Central memory CD8-positive, alpha-beta T cell (primary cell): ENCODE measurements at regions not wholly inside any gene's neighbourhood (a gene's known extent, or its start where the extent isn't known, plus 50 kb on each side); places are given as distances from the start of the nearest gene placed in this dataset.

ENCODE experiments used
- ATAC-seq: fragments of 150-1000 bp; cut with Tn5 transposase; replicated peaks from 2 replicates; pipeline ENCODE4 v1.10.0; 2022; ENCODE audit warnings: mild to moderate bottlenecking, moderate FRiP score, moderate number of reproducible peaks; ENCODE audit not compliant: poor library complexity, severe bottlenecking; ENCODE audit errors: extremely low read depth
- DNase-seq, 2 donors: peaks; one replicate each; pipeline ENCODE4 v3.0.0; 2021; ENCODE audit warnings: low spot score in 2 of 2
- H3K27ac Mint-ChIP-seq: one replicate; pipeline ENCODE4 v1.8.0; 2022; ENCODE audit warnings: low read depth, mild to moderate bottlenecking, moderate library complexity, mixed read lengths
- H3K27me3 Mint-ChIP-seq: one replicate; pipeline ENCODE4 v1.8.0; 2022; ENCODE audit warnings: mixed read lengths
- H3K36me3 Mint-ChIP-seq: one replicate; pipeline ENCODE4 v1.8.0; 2022; ENCODE audit warnings: mild to moderate bottlenecking, moderate library complexity, mixed read lengths; ENCODE audit not compliant: insufficient read depth
- H3K4me1 Mint-ChIP-seq: one replicate; pipeline ENCODE4 v1.8.0; 2022; ENCODE audit warnings: mixed read lengths
- H3K4me3 Mint-ChIP-seq: one replicate; pipeline ENCODE4 v1.8.0; 2022; ENCODE audit warnings: mild to moderate bottlenecking, moderate library complexity, mixed read lengths
- H3K9me3 Mint-ChIP-seq: one replicate; pipeline ENCODE4 v1.8.0; 2022; ENCODE audit warnings: mixed read lengths

DNA sequence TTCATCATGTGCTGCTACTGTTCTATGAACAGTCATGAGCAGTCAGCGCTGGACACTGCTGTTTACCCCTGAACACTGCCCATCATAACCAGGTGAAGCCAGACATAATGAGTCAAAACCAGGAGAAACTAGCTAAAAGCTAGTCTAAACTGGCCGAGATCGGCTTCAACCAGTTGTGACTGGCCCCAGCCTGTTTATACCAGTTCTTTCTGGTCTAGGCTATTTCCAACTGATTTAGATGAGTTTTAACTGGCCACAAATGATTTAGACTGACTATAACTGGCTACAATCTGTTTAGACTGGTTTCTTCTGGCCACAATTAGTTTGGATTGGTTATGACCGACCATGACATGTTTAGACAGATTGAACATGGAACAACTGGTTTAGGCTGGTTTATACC is 348.3 kb upstream of the CAMK1G start:
- Mint-ChIP-seq H3K27me3 (peaks cover 9% of the 10 kb centered on the region), H3K9me3 (peaks cover 10% of the 10 kb centered on the region), H3K4me1 (no peaks in the 10 kb centered on the region), H3K36me3 (no peaks in the 10 kb centered on the region), H3K4me3 (no peak overlapping the region), H3K27ac (no peak overlapping the region)
- DNase-seq (no peak), ATAC-seq (no peak)

GRCh38 chr1:209238356-209238755 is 345.2 kb upstream of the CAMK1G start:
- Mint-ChIP-seq H3K9me3 (peaks cover 6% of the 10 kb centered on the region), H3K36me3 (no peaks in the 10 kb centered on the region), H3K27ac (no peak overlapping the region), H3K4me3 (no peak overlapping the region), H3K27me3 (peaks cover 19% of the 10 kb centered on the region), H3K4me1 (no peaks in the 10 kb centered on the region)
- ATAC-seq (no peak), DNase-seq (no peak)

DNA sequence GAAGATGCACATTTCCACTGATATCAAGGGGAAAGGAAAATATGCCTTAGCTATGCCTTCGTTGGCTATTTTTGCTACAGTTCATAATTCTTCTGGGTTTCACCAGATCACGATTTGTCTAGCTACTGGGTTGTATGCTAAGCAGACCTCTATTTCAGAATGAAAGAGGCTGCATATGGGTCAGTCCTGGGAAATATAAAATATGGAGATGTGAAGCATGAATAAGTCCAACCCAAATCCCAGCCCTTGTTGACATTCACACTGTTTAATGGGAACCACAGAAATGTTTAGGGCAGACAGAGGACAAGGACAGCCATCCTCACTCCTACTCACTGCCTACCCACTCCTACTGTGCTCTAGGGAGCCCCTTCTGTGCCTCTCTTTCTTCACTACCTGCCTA is 343.2 kb upstream of the CAMK1G start:
- peaks cover 6% of the 10 kb centered on the region for H3K9me3 Mint-ChIP-seq
- H3K4me3 Mint-ChIP-seq = no peak overlapping the region
- no peak overlapping the region for H3K27ac Mint-ChIP-seq
- no peaks in the 10 kb centered on the region for H3K4me1 Mint-ChIP-seq
- ATAC-seq = no peak
- H3K36me3 Mint-ChIP-seq = no peaks in the 10 kb centered on the region
- H3K27me3 Mint-ChIP-seq = peaks cover 25% of the 10 kb centered on the region
- no peak for DNase-seq

- no peaks in the 10 kb centered on the region for H3K4me1 Mint-ChIP-seq
- peaks cover 6% of the 10 kb centered on the region for H3K9me3 Mint-ChIP-seq
- no peak overlapping the region for H3K4me3 Mint-ChIP-seq
- no peak for ATAC-seq
- H3K27me3 Mint-ChIP-seq = peaks cover 32% of the 10 kb centered on the region
- no peak for DNase-seq
- no peak overlapping the region for H3K27ac Mint-ChIP-seq
- H3K36me3 Mint-ChIP-seq = no peaks in the 10 kb centered on the region
Observed at GRCh38 chr1:209241487-209241886, 342.0 kb upstream of the CAMK1G start.

DNA sequence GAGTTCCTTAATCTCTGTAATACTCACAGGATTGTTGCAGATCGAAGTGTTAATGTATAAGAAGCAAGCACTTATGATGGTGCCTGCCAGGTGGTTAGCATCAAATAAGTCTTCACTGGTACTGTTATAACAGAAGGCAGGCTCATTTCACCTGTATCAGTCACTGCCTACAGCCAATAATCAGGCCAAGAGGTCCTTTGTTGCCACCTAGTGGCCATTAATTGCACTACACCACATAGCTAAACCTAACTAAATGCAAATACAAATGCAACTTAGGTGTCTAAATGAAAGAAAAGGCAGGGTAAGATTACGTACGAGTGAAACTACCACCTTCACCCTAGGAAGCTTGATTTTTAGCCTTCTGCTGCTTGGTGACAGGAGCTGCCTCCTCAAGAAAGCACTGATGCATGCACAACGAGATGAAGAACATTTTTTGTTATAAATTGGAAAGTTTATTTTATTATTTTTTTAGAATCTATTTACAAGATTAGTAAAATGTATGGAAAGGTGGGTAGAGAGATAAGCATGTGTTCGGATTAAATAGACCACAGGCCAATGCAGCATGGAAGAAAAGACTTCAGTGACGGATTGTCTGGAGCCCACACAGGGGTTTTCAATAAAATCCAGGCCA is 334.8 kb upstream of the CAMK1G start:
- DNase-seq = peak in 1 of 2 donors; percentile 10
- H3K36me3 Mint-ChIP-seq = no peaks in the 10 kb centered on the region
- H3K27ac Mint-ChIP-seq = no peak overlapping the region
- peaks cover 10% of the 10 kb centered on the region for H3K27me3 Mint-ChIP-seq
- H3K4me3 Mint-ChIP-seq = no peak overlapping the region
- ATAC-seq = no peak
- no peaks in the 10 kb centered on the region for H3K4me1 Mint-ChIP-seq
- H3K9me3 Mint-ChIP-seq = no peaks in the 10 kb centered on the region

DNA sequence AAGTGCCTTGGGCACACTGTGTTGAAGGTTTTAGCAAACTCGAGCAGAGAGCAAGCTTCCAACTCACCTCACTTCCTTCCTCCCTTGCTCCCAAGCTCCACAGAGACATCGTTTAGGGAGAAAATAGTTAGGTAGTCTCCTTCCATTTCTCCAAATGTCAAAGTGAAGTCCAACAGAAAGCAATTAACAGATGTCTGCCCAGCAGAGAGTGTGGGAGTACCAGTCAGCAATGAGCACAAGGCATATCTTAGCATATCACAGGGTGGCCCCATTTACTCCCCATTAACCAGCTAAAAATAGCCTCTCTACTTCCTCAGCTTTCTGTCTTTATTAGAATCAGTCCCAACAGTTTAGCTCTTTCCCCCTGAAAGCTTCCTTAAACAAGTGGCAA is 334.2 kb upstream of the CAMK1G start:
- no peaks in the 10 kb centered on the region for H3K4me1 Mint-ChIP-seq
- no peak overlapping the region for H3K4me3 Mint-ChIP-seq
- no peaks in the 10 kb centered on the region for H3K9me3 Mint-ChIP-seq
- DNase-seq = no peak
- no peak for ATAC-seq
- no peak overlapping the region for H3K27ac Mint-ChIP-seq
- peaks cover 10% of the 10 kb centered on the region for H3K27me3 Mint-ChIP-seq
- H3K36me3 Mint-ChIP-seq = no peaks in the 10 kb centered on the region

DNA sequence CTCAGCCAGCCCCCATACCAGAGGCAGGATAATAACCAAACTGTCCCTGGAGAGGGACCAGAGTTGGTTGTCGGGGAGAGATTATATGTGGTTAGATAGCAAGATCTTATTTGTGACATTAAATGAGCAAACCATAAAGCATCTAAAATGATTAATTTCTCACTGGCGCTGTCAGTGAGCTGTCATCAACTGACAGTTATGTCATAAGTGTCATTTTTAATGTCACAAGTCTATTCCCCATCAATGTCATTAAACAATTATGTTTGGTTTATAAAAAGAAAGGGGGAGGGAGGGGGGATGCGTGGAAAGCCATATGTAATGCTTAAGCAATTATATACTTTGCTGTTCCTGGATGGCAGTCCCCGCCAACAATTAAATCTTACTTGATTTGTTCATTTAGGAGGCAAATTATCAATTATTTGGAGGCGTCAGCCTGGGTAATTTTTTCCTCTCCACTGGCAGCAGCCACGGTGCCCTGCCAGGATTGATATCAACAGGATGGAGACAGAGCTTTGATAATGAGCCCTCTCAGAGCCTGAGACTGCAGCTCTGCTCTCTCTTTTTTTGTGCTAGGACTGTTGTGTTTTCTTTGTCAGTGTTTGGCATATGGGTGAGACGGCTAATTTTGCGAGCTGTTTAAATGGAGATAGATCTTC is 333.6 kb upstream of the CAMK1G start:
- no peaks in the 10 kb centered on the region for H3K9me3 Mint-ChIP-seq
- DNase-seq (no peak), ATAC-seq (no peak)
- H3K27me3 Mint-ChIP-seq = peaks cover 10% of the 10 kb centered on the region
- H3K27ac Mint-ChIP-seq = no peak overlapping the region
- H3K36me3 Mint-ChIP-seq = no peaks in the 10 kb centered on the region
- H3K4me1 Mint-ChIP-seq = no peaks in the 10 kb centered on the region
- no peak overlapping the region for H3K4me3 Mint-ChIP-seq

GRCh38 chr1:209250861-209251636 is 332.5 kb upstream of the CAMK1G start:
- H3K36me3 Mint-ChIP-seq = no peaks in the 10 kb centered on the region
- DNase-seq (no peak), ATAC-seq (no peak)
- no peak overlapping the region for H3K4me3 Mint-ChIP-seq
- no peaks in the 10 kb centered on the region for H3K9me3 Mint-ChIP-seq
- no peaks in the 10 kb centered on the region for H3K4me1 Mint-ChIP-seq
- H3K27me3 Mint-ChIP-seq = no peaks in the 10 kb centered on the region
- H3K27ac Mint-ChIP-seq = no peak overlapping the region

DNA sequence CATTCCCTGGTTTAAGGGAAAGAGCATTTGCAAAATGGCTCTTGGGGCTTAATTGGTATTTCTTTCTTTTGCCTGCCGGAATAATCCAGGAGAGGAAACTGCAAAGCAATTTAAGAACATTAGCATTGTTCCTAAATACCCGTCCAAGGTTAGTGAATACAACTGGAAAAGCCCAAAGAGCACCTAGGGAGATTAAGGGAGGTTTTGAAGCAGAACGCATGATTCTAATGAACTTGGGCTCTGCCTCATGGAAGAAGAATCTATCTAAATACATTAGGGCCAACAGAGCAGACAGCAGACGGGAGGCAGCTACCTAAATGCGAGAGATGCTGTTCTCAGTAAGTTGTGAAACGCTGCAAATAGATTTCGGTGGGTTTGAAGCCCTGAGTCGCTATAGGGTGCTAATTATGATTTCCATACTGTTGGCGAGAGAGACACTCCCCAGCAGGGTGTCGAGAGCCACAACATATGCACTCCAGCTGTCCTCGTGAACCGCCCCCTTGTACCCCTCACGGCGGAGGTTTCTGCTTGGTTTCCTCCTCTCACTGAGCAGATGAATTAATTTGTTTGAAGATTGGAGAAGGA is 326.7 kb upstream of the CAMK1G start:
- Mint-ChIP-seq H3K4me1 (no peaks in the 10 kb centered on the region), H3K4me3 (no peak overlapping the region), H3K9me3 (peaks cover 15% of the 10 kb centered on the region), H3K27me3 (no peaks in the 10 kb centered on the region), H3K36me3 (no peaks in the 10 kb centered on the region), H3K27ac (no peak overlapping the region)
- DNase-seq = no peak
- ATAC-seq = no peak

DNA sequence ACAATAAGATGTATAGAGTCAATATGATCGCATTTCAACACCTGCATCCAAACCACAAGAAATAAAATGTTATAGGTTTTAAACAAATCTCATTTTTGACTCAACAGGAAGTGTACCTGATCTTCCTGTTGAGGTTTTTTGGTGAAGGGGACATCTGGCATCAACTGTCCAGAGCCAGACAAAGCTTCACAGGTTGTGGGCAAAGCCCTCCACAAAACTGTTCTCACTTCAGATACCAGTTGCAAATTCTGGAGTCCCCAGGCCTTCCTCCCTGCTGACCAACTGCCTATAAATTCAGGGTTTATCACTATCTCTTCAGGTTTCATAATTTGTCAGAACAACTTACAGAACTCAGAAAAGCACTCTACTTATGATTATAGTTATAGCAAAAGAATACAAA is 326.1 kb upstream of the CAMK1G start:
- ATAC-seq (no peak), DNase-seq (no peak)
- no peaks in the 10 kb centered on the region for H3K27me3 Mint-ChIP-seq
- no peak overlapping the region for H3K4me3 Mint-ChIP-seq
- H3K9me3 Mint-ChIP-seq = peaks cover 15% of the 10 kb centered on the region
- no peak overlapping the region for H3K27ac Mint-ChIP-seq
- no peaks in the 10 kb centered on the region for H3K4me1 Mint-ChIP-seq
- H3K36me3 Mint-ChIP-seq = no peaks in the 10 kb centered on the region

- DNase-seq (no peak), ATAC-seq (no peak)
- H3K27me3 Mint-ChIP-seq = no peaks in the 10 kb centered on the region
- no peak overlapping the region for H3K4me3 Mint-ChIP-seq
- H3K36me3 Mint-ChIP-seq = no peaks in the 10 kb centered on the region
- peaks cover 15% of the 10 kb centered on the region for H3K9me3 Mint-ChIP-seq
- H3K27ac Mint-ChIP-seq = no peak overlapping the region
- no peaks in the 10 kb centered on the region for H3K4me1 Mint-ChIP-seq
Observed at GRCh38 chr1:209260136-209260535, 323.4 kb upstream of the CAMK1G start.

DNA sequence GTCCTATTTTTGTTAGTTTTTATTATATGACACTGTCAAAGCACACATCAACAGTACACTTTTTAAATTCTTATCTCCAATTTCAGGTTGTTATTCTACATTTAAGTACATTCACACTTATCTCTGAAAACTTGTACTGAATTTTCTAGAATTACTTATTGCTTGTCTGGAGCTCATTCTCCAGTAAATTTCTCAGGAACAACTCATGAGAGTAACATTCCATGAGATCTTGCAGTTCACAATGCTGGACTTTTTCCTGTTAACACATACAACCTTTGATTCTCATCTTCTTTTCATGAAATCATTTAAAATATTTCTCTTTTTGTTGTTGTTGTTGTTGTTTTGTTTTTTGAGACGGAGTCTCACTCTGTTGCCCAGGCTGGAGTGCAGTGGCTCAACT is 320.9 kb upstream of the CAMK1G start:
- ATAC-seq (no peak), DNase-seq (no peak)
- H3K27me3 Mint-ChIP-seq = no peaks in the 10 kb centered on the region
- no peak overlapping the region for H3K4me3 Mint-ChIP-seq
- H3K9me3 Mint-ChIP-seq = peaks cover 12% of the 10 kb centered on the region
- no peaks in the 10 kb centered on the region for H3K36me3 Mint-ChIP-seq
- H3K4me1 Mint-ChIP-seq = no peaks in the 10 kb centered on the region
- no peak overlapping the region for H3K27ac Mint-ChIP-seq

DNA sequence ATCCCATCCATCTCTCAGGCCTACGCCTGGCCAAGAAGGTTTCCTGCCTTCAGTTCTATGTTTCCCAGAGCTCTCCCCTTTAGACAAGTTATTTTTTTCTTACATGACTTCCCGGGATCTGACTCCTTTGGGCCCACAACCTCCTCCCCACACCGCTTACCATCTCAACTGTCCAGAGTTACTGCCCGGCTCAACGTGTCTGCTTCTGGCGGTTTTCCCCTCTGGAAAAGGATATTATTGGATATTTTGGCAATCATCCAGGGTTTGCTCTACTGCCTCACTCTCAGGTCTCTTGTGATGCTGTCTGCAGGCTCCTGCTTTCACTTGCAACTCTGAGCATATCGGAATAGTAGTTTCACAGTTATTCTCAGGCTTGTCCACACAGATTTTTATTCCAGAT is 318.2 kb upstream of the CAMK1G start:
- Mint-ChIP-seq H3K27me3 (no peaks in the 10 kb centered on the region), H3K4me3 (no peak overlapping the region), H3K9me3 (no peaks in the 10 kb centered on the region), H3K36me3 (no peaks in the 10 kb centered on the region), H3K27ac (no peak overlapping the region), H3K4me1 (no peaks in the 10 kb centered on the region)
- DNase-seq (no peak), ATAC-seq (no peak)
